ENCODE measurements at regions not wholly inside any gene's neighbourhood (a gene's known extent, or its start where the extent isn't known, plus 50 kb on each side); places are given as distances from the start of the nearest gene placed in this dataset.

- peaks cover 30% of the 10 kb centered on the region for H3K4me1 Mint-ChIP-seq
- no peak for TF ChIP-seq CTCF (IDR thresholded peaks at IDR 0.05)
- no peaks in the 10 kb centered on the region for H3K36me3 Mint-ChIP-seq (ENCODE audit: low read depth)
- H3K27ac Mint-ChIP-seq, result no peak overlapping the region
- DNase-seq, result no peak
- no peak overlapping the region for H3K4me3 Mint-ChIP-seq
- H3K27me3 Mint-ChIP-seq (ENCODE audit: low read depth, poor library complexity), result peaks cover 13% of the 10 kb centered on the region
- H3K9me3 Mint-ChIP-seq, result peaks cover 24% of the 10 kb centered on the region
Observed at GRCh38 chr5:2251298-2251697, 368.6 kb upstream of the IRX4 start.

GRCh38 chr5:2250365-2250950 lies 367.7 kb upstream of the IRX4 start:
- peaks cover 30% of the 10 kb centered on the region for H3K4me1 Mint-ChIP-seq
- peaks cover 13% of the 10 kb centered on the region for H3K27me3 Mint-ChIP-seq (ENCODE audit: low read depth, poor library complexity)
- no peak for TF ChIP-seq CTCF (IDR thresholded peaks at IDR 0.05)
- no peak overlapping the region for H3K27ac Mint-ChIP-seq
- no peak overlapping the region for H3K4me3 Mint-ChIP-seq
- H3K36me3 Mint-ChIP-seq (ENCODE audit: low read depth), result no peaks in the 10 kb centered on the region
- no peak for DNase-seq
- H3K9me3 Mint-ChIP-seq, result peaks cover 24% of the 10 kb centered on the region

DNA sequence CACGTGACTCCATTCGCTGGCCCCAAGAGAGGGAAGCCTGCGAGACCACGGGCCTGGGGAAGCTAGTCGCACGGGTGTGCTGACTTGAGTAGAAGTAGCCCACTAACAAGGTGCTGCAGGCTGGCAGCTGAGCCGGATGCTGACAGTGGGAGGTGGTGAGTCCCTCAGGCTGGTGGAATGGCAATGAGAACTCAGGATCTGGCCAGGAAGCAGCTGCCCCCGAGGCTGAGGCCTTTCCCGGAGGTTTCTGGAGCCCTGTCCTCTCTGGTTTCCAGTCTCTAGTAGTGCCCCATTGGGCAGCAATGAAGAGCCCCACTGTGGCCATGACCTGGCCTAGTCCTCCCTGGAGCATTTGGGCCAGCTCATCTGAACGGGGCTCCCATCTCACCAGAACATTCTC lies 366.7 kb upstream of the IRX4 start:
- Mint-ChIP-seq H3K36me3 (ENCODE audit: low read depth) (no peaks in the 10 kb centered on the region), H3K4me3 (no peak overlapping the region), H3K27me3 (ENCODE audit: low read depth, poor library complexity) (peaks cover 13% of the 10 kb centered on the region), H3K4me1 (peaks cover 22% of the 10 kb centered on the region), H3K9me3 (peaks cover 24% of the 10 kb centered on the region), H3K27ac (no peak overlapping the region)
- no peak for TF ChIP-seq CTCF (IDR thresholded peaks at IDR 0.05)
- DNase-seq, result no peak

DNA sequence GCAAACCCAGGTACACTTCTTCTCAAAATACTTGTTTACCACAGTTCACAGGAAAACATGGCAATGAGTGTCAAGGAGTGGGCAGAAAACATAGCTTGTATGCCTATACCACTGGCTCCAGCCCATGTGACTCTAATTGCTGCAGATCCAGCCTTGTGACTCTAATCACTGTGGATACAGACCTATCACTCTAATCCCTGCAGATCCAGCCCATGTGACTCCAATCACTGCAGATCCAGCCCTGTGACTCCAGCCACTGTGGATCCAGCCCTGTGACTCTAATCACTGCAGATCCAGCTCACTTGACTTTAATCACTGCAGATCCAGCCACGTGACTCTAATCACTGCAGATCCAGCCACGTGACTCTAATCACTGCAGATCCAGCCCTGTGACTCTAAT lies 366.3 kb upstream of the IRX4 start:
- H3K27ac Mint-ChIP-seq, result no peak overlapping the region
- H3K4me3 Mint-ChIP-seq, result no peak overlapping the region
- no peaks in the 10 kb centered on the region for H3K36me3 Mint-ChIP-seq (ENCODE audit: low read depth)
- no peak for TF ChIP-seq CTCF (IDR thresholded peaks at IDR 0.05)
- DNase-seq, result no peak
- peaks cover 18% of the 10 kb centered on the region for H3K4me1 Mint-ChIP-seq
- H3K9me3 Mint-ChIP-seq, result peaks cover 24% of the 10 kb centered on the region
- H3K27me3 Mint-ChIP-seq (ENCODE audit: low read depth, poor library complexity), result peaks cover 13% of the 10 kb centered on the region

DNA sequence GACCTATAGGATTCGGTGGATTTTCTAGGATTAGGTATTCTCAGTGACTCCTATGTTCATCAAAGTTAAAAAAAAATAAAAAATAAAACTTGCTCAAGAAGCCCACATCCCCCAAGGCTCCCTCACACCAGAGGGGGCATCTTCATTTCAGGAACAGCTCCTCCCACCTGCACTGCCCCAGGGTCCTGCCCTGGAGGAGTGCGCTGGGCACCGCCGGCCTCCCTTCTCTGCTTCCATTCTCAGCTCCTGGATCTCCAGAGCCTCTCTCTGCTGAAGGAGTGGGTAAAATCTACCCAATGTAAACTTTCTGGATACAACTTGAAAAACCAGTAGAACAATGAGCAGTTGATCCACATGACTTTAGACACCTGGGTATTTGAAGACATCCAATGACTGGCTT lies 359.8 kb upstream of the IRX4 start:
- H3K9me3 Mint-ChIP-seq, result peaks cover 13% of the 10 kb centered on the region

More for the DNA sequence above, 359.8 kb upstream of the IRX4 start:
- Mint-ChIP-seq H3K4me3 (no peak overlapping the region), H3K36me3 (ENCODE audit: low read depth) (no peaks in the 10 kb centered on the region), H3K27me3 (ENCODE audit: low read depth, poor library complexity) (peaks cover 19% of the 10 kb centered on the region), H3K27ac (no peak overlapping the region), H3K4me1 (no peaks in the 10 kb centered on the region)
- DNase-seq, result no peak
- no peak for TF ChIP-seq CTCF (IDR thresholded peaks at IDR 0.05)
